ENCODE measurements at regions not wholly inside any gene's neighbourhood (a gene's known extent, or its start where the extent isn't known, plus 50 kb on each side); places are given as distances from the start of the nearest gene placed in this dataset.

DNA sequence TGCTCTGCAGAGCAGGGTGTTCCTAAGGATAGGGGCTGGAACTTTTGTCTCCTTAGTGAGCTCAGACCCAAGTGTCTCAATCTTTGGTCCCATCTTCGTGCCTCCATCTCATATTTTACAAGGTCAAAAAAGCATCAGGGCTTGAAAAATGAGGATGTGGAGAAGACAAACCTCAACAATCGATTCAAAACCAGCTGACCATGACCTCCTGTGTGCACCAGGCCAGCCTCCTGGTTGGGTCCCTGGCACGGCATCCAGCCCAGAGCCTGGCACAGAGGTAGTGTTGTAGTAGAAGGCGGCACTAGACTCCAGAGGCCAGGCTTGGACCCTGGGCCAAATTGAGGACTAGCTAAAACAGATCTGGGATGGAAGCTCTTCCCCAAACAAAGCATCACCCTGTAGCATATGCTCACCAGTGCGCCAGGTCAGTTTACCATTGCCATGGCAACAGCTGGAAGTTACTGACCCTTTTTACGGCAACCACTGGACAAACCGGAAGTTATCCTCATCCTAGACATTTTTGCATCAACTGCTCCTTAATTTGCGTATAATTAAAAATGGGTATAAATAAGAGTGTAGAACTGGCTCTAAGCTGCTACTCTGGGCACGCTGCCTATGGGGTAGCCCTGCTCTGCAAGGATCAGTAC, 69.3 kb upstream of the BLCAP start:
- no peak for DNase-seq

DNA sequence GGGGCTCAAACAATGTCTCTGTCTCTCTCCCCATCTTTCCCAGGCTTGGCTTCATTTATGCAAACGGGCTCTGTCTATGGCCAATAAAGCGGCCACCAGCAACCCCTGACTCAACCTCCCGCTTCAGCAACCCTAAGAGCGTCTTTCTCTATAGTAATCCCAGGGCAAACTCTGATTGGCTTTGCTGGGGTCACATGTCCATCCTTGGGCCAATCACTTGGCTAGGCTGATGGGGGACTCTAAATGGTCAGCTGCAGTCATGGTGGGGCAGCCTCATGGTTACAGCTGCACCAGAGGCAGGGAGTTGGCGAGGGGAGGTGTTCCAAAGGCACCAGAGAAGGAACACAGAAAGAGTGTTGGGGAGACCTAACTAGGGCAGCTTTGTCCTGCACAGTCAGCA, 68.5 kb upstream of the BLCAP start:
- DNase-seq, result no peak

DNA sequence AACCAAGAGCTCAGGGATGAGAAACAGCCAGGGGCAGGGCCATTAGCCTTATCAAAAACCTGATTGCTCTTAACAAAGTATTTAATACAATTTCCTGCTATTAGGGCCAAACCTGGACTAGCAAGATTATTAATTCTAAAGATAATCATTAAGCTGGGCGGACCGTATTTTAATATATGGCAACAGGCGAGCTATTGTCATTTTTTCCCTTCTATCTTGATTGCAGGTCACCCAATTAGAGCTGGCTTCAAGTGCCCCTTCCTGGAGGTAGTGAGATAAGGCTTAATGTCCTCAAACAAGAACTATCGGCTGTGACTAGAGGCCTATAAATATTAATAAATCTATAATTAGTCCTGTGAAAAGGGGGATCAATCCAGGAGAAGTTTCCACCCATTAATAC, 66.0 kb upstream of the BLCAP start:
- no peak for DNase-seq

DNA sequence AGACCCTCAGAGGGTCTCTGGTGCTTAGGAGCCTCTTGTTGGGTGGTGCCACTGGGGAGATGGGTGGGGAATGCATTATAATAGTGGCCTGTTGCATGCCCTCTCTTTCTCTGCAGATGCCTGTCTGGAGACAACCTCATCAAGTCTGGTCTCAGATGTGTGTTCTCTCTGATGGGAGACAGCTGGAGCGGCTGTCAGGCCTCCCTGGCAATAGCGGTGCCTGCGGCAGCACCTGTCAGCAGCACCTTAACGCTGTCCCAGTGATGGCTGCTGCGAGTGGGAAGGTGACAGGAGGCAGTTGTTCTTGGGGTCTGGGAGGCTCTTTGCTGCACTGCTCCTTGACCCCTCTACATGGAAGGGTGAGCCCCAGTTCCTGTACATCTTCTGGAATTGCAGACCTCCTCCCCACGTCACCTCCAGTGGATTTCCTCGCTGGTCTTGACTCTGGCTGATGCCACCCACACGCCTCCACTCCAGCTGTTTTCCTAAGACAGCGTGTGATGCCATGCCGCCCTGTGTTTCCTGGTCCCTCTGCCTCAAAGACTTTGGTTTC, 63.3 kb upstream of the BLCAP start:
- DNase-seq, result no peak

DNA sequence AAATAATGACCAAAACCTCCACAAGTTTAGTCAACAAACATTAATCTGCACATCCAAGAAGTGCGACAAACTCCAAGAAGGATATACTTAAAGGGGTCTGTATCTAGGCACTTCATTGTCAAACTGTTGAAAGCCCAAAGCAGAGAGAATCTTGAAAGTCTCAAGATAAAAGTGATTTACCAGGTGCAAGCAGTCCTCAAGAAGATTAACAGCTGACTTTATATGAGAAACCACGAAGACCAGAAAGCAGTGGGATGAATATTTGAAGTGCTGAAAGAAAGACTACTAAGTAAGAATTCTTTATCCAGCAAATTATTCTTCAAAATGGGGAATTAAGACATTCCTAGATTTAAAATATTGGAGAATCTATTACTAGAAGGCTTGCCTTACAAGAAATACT, 58.4 kb upstream of the BLCAP start:
- no peak for DNase-seq

DNA sequence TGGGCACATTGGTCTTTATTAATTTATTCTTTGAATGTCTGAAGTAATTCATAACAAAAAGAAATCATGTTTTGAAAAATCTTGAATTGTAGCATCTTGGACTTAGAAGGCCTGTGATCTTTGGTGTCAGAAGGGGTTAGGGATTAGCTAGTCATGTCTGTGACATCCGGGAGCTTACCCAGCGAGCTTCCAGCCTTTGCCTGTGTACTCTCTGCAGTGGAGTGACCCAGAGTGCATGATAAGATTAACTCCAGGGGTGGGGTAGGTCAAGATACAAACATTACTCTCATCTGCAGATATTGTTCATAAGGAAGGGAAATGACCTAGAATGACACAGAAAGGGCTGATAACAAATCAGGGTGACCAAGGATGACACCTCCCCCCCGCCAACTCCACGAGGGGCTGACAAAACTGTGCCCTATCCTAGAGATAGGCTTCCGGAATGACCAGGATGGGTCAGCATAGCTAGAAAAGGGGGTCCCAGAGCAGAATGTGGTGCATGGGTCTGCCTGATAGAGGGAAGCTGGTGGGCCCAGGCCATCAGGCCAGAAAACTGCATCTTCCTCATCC, 56.6 kb upstream of the BLCAP start:
- no peak for DNase-seq

DNA sequence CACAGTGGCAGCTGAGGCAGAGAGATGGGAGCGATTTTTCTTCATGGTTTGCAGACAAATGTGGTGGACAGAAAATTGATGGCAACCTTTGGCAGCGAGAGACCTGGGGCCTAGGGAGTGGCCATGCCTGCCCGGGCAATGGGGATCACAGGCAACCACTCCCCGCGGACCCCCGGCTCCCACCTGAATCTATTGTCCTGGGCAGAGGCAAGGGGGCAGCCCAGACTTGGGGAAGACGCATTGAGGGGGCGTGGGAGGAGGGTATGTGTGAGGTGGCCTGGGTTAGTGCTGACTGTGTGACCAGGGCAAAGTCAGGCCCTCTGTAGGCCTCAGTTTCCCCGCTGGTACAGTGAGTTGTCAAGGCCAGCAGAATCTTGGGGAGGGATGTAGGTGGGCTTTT, 53.6 kb upstream of the BLCAP start:
- no peak for DNase-seq

DNA sequence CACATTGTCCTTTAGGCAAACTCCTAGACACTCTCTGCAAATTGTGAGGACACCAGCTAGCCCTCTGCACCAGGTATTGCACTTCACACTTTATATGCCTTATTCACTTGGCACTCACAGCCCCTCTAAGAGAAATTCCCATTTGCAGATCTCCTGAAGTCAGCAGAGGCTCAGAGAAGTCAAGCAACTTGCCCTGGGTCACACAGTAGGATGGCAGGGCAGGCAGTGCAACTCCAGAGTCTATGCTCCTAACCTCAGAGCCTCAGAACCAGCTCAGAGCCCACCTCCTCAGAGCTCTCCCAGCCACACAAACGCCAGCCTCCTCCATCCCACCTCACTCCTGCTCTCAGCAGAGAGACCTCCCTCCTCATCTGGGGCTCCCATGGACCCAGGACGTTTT, 52.4 kb upstream of the BLCAP start:
- no peak for DNase-seq

DNA sequence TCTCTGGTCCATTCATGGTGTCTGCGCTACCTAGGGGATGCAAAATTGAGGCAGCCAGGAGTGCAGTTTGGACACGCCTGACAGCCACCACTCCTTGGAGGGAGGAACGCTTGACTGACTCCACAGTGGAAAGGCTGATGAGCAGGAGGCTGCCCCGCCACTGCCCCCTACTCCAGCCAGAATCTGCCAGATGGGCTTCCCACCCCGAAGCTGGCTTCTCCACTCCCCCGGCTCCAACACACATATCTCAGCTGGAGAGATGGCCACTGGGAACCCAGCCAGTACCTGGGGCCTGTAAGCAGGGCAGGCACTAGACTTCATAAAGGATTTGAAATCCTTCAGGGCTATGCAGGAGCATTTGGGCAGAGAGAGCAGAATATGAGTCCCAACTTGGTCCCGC, 51.4 kb upstream of the BLCAP start:
- DNase-seq, result no peak

DNA sequence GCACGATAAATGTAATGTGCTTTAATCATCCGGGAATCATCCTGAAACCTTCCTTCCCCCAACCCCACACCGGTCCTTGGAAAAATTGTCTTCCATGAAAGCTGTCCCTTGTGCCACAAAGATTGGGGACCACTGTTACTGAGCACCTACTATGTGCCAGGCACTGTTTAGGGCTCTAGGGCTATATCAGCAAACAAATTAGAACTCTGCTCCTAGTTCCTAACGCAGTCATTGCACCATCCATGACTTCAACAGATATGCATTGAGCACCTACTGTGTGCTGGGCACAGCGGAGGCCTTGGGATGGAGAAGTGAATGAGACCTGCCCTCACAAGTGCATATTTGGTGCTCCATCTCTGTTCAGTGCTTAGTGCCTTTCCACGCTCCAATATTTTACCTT, 50.3 kb upstream of the BLCAP start:
- no peak for DNase-seq
